NCI-H146 treated with DMSO at 0.1 percent for 48 hours (cell line): ENCODE measurements at regions not wholly inside any gene's neighbourhood (a gene's known extent, or its start where the extent isn't known, plus 50 kb on each side); places are given as distances from the start of the nearest gene placed in this dataset.

Experiments used
- DNase-seq: peaks from one replicate; lab custom pipeline; 2025; ENCODE audit not compliant: unreplicated experiment; lab: John Stamatoyannopoulos, UW

DNA sequence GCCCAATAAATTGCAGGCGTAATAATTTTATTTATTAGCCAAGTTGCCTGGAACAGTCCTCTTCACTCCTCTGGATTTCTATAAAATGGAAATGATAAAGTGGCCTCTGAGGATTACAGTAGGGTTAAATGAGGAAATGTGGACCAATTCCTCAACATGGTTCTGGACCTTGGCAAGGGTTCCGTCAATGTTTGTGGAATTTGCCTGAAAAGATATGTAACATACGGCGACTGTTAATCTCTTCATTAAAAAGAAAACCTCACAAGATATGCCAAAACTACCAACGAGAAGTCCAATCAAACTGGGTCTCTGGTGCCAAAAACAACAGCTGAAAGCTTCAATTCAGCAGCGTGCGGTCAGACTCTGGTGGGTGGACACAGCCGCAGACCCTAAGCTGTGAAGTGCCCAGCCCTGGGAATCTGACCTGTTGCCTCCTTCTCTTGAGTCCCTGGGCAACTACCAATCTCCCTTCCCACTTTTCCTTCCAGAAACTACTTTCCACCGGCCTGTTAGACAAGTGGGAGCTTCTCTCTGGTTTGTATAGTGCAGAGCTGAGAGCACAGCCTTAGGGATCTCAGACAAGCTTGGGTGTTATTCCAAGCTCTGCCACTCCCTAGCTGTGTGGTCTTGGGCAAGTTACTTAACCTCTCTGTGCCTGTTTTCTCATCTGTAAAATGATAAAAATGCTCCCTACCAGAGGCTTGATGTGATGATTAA is 190.5 kb upstream of the GSC start:
- DNase-seq = no peak

DNA sequence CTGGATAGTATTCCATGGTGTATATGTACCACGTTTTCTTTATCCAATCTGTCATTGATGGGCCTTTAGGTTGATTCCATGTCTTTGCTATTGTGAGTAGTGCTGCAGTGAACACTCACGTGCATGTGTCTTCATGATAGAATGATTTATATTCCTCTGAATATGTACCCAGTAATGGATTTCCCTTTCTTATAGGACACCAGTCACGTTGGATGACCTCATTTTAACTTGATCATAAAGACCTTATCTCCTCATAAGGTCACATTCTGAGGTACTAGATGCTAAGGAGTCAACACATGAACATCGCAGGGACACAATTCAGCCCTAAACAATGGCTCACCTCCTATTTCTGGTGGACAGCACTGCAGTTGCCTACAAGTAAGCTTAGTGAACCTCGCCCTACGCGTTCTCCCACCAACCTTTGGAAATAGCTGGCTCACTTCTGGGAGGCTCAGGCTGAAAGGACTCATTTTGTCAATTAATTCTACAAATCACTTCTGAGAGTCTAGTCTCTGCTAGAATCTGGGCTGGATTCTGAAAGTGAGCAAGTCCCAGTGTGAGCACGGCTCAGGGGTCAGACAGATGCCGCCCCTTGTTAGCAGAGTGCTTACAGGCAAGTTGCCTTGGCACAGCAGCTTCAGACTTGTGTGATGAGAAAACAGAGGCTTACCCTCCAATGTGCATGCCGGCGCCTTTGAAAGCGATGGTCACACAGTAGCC is 183.8 kb upstream of the GSC start:
- DNase-seq = no peak

DNA sequence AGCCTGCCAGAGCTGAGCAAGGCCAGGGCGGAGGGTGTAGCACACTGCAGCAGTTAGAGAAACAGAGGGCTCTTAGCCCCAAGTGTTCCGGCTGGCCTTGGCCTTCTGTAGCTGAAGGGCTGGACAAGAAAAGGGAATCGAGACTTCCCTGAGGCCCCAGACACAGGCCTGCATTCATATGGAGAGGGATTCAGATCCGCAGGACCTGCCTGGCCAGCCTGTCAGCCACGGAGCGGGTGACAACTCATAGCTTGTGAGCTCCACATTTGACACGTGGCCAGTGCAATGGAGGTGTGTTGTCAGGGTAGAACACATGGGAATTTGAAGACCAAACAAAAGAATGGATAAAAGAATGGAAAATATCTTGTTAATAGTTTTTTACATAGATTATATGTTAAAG is 182.2 kb upstream of the GSC start:
- DNase-seq = no peak

DNA sequence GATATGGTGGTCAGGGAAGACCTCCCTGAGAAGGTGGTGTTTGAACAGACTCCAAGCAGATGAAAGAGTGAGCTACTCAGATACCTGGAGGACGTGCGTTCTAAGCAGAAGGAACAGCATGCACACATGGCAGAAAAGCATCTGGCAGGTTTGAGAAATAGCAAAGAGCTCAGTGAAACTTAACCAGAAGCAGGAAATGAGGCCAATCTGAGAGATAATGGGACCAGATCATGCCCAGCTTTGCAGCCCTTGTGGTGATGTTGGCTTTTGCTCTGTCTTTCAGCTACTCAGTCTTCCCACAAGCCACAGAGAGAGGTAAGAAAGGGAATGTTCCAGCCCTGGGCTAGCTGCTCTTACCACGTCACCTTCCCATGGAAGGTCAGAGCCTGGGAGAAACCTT is 176.3 kb upstream of the GSC start:
- no peak for DNase-seq

DNA sequence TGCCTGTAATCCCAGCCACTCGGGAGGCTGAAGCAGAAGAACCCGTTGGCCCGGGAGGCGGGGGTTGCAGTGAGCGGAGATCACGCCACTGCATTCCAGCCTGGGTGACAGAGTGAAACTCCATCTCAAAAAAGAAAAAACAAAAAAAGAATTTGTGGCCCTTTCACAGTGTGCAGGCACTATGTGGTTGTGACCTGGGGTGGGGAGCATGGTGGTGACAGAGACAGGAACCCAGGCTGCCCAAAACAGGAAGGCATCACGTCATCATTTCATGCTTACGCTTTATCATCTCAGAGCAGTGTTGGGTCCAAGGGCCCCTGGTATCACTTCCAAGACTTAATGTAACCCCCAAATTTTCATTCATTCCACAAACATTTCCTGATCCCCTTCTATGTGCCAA is 175.7 kb upstream of the GSC start:
- DNase-seq = no peak

DNA sequence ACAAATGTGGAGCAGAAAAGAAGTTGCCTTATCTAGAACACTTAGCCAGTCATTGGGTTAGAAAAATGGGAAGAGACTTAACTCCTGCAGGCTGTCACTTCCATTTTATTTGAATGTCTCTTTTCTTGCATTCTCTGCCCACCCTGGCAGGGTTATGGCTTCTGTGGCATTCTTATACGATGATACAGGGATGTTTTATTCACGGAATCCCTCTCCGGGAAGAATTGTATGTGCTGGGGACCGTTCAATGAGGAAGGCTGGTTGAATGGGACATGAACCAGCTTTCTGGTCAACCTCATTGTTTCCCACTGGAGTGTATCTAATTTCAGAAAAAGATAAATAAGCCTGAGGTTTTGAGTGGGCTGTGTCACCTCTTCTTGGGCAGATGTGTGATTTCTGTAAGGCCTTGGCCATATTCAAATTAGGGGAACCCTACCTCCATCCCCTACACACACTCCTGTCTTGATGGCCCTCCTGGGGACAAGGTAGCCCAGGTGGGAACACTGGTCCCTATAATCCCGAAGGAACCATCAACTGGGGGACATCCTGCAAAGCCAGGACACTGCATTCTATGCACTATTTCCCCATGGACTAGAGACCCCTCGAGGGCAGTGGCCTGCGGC is 174.8 kb upstream of the GSC start:
- no peak for DNase-seq

DNA sequence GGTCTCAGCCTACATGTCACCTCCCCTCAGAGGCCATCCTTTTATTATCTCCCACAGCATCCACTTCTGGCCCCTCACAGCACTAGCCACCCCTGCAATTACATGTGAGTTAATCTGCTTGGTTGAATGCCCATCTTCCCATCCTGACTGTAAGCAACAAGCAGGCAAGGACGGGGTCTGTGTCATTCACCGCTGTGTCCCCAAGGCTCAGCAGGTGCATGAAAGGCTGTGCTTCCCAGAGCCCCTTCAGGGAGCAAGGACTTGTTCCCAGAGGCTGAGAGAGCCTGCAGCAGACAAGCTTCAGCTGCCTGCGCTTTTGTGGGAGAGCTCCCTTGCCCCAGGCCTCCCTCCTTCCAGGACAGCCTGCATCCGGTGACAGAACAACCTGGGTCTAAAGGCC is 172.7 kb upstream of the GSC start:
- DNase-seq = no peak

DNA sequence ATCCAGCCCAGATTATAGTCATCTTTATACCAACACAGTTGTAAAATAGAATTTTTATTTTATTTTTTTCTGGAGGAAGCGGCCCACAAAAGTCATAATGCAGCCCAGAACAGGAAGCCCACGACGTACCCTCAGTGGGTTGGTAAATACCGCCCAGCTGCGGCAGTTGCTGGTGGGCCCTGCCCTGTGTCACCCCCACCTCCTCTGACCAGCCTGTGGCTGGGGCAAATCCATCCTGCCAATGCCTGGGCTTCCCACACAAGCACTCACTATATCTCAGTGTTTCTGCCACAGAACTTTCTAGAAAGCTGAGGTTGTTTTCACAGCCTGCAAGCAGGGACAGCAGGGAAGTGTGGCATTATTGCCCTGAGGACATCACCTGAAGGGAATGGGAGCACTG is 171.4 kb upstream of the GSC start:
- no peak for DNase-seq

DNA sequence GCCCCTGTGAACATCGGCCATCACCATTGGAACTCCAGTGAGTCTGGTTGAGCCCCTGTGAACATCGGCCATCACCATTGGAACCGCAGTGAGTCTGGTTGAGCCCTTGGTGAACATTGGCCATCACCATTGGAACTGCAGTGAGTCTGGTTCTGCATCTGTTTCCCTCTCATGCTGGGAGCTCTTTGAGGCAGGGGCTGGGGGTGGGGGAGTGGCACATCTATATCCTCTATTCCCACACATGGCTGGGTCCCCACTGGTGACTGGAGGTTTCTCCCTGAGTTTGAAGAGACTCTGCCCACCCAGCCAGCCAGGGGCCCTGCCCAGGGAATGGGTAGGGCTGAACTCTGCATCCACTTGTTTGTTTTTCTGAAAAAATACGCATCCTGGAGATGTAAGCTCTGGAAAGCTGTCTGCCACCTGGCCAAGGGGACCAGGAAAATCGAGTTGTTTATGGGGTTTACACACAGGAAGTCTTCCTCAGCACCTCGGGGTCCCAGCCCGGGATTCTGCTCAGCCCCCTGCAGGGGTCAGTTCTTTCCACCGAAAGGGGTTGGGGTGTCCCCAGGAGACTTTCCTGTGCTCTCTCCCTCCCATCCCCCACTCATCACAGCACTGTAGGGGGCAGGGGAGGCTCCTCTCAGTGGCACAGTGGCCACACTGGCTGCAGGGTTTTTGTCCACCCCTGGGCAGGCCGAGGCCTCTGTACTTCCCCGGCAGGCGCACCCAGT is 170.5 kb upstream of the GSC start:
- no peak for DNase-seq

DNA sequence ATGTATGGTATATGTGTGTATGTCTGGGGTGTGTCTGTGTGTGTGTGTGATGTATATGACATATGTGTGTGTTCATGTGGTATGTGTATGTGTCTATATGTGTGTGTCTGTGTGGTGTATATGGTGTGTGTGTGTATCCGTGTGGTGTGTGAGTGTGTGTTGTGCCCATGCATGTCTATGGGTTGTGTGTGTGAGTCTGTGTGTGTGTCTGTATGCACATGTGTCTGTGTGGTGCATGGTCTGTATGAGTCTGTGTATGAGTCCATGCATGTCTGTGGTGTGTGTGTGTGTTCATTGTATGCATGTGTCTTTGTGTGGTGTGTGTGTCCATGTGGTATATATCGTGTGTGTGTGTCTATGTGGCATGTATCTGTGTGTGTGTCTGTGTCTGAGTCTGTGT is 168.1 kb upstream of the GSC start:
- DNase-seq = no peak

DNA sequence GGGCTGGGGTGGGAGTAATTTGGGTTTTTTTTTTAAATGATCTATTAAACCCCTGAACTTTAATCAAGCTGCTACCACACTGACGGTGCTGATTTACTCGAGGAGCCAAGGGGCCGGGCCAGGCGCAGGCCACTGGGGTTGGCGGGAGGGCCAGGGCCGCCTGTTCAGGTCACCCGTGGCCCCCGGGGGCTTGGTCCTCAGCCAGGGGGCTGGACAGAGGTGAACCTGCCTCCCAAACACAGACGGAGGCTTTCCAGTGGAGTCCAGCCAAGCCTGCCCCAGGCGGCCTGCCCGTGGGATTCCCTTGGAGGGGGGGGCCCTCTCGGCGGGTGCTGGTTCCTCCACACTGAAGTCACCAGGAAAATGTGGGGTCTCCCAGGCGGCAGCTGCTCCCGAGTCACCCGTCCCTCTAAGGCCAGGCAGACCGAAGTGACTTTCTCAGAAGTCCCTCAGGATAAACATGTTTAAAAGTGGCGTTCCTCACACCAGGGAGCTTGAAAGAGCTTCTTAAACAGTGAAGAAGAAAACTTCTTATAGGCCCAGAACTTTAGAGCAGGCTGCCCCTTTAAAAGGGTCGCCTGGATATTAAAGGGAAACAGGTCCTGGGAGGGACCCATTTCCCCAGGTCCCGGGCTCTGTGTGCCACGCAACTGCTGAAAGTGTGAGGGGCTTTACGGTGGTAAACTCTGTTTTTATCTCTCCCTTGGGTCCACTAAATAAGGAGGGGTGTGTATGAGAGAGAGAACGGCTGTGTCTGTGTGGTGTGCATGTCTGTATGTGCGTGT is 167.2 kb upstream of the GSC start:
- DNase-seq = no peak

DNA sequence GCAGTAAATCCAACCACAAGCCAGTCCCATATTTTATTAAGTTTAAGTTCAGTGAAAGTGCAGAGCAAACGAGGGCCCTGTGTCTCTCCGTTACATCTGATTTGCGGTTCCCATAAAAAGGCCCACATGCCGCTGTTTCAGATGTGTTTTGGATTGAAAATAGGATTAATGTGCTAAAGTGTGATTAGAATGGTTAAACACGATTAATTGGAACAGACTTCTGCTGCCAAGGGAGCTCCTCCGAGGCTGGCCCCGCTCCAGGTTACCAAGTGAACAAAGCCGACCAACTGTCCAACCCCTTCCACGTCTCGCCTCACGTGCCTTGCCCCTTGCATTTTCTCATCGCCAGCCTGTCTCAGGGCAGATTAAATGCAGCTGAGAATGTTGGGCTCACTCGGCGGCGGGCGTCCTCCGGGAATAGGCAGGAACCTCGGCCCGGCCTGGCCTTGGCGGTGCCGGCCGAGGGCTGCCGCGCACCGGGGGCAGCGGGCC is 166.5 kb upstream of the GSC start:
- DNase-seq = peak; percentile 24

DNA sequence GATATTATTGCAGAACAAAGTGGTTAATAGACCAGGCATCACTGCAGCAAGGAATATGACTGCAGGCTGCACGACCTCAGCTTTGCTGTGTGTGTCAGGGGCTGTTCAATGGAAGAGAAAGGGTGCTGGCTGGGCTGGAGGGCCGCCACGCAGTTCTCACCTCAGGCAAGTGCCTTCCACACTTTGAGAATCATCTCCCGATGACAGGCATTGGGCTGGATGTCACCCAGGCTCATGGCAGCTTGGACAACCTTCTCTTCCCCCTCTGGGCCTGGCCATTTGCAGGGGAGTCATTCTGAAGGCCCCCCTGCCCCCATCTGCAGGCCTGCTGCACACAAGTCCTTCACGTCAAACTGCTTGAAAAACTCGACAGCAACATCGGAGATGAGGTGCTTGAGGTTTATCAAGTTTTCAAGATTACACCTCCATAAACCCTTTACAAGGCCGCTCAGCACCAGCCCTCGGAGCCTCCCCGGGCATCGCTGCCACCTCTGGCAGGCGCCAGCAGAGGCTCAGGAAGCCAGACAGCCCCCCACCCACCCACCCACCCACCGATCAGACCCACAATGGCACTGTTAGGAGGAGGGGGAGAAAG is 165.9 kb upstream of the GSC start:
- DNase-seq = no peak

DNA sequence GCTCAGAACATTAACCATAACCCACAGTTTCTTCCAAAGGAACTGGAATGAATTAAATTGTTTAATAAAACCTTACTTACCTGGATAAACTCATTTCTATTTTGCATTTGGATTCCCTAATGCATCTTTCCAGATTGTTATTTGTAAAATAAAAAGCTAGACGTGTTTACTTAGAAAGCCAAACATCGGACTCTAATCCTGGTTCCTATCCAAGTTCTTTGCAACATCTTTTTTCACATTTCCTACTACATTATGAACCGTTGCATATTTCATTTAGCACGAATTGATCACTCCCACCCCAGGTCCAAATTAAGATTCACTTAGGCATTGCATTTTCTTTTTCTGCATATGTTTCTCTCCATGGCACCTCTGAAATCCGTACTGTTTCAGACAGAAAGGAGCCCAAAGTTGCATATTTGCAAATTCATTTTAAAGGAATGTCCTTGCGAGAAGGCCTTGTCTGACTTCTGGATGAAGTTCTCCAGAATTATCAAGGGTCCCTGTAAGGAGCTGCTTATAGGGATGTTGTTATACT is 164.4 kb upstream of the GSC start:
- no peak for DNase-seq

DNA sequence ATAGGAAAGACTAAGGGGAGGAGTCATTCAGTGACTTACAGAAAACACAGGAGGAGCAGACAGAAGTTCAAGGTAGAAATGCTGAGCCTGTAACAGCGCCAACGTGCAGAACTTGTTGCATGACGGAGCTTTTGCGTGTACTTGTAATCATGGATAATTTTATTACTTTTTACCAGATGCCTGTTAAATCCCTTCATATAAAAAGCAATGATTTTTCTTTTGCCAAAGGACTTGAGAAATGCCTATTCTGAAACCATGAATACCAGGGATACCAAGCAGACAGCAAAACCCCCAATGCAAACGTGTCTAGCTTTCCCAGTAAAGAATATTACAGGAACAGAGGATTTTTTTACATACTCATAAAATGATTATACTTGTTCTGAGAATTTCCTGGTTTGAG is 163.6 kb upstream of the GSC start:
- DNase-seq = no peak

DNA sequence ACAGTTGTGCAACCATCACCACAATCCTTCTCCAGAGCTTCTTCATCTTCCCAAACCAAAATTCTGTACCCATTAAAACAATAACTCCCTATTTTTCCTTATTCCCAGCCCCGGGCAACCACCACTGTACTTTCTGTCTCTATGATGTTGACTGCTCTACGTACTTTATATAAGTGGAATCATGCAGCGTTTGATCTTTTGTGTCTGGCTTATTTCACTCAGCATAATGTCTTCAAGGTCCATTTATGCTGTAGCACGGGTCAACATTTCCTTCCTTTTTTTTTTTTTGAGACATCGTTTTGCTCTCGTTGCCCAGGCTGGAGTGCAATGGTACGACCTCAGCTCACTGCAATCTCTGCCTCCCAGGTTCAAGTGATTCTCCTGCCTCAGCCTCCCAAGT is 162.7 kb upstream of the GSC start:
- no peak for DNase-seq

DNA sequence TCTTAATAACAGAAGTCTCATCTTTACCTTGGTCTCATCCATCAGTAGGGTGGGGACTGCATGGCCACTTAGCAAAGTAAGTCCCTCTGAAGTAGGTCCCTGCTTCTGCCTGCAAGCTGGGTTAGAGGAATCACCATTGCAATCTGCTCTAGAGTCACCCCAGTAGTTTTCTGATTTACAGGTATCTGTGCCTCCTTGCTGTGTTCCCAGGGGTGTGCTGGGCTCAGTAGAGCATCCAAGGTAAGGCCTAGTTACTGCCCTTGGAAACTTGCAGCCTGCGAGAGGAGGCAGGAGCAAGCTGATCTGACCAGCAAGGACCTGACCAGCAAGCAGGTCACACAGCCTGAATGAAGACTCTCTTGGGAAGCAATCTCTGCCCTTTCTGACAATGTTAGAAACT is 160.8 kb upstream of the GSC start:
- DNase-seq = no peak

DNA sequence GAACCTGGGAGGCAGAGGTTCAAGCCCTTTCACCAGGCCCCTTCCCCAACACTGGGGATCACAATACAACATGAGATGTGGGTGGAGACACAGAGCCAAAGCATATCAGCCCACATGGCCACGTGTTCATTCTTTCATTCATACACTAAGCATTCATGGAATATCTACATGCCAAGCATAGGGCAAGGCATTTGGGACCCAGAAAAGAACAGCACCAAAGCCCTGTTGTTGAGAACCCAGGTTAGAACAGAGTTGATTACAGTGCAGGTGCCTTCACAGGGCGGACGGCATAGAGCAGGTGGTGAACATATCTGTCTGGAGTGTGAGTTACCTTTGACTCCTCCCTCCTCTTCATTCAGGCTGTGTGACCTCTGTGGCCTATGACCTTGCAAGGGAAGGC is 159.4 kb upstream of the GSC start:
- no peak for DNase-seq

DNA sequence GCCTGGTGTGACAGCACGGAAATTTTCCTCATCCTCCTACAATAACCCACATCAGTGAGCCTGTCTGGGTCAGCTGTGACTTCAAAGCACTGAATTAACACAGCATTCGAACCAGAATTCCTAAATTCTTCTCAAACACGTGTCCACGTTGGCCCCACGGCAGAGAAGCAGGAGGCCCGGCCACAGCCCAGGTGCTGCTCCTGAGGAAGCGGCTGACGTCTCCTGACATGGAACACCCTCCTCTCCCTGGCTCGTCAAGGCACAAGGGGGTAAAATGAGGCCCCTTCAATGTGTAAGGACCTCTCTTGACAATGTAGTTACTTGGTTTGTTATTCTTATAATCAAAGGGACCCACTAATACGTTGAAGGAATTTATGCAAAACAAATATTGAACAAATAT is 156.3 kb upstream of the GSC start:
- no peak for DNase-seq
